Amniotic stem cell (primary cell): ENCODE measurements at regions not wholly inside any gene's neighbourhood (a gene's known extent, or its start where the extent isn't known, plus 50 kb on each side); places are given as distances from the start of the nearest gene placed in this dataset.

Source experiments
- DNase-seq: peaks from one replicate; lab custom pipeline; 2025; lab: John Stamatoyannopoulos, UW

- no peak for DNase-seq
Measured at GRCh38 chr13:34816908-34817665, 125.0 kb upstream of the NBEA start.

GRCh38 chr13:34822650-34823049 is 119.4 kb upstream of the NBEA start:
- DNase-seq, result no peak

- no peak for DNase-seq
Measured at GRCh38 chr13:34826432-34826831, 115.6 kb upstream of the NBEA start.

GRCh38 chr13:34833562-34834182 is 108.4 kb upstream of the NBEA start:
- no peak for DNase-seq

- no peak for DNase-seq
Measured at GRCh38 chr13:34842466-34842865, 99.6 kb upstream of the NBEA start.

- no peak for DNase-seq
Measured at GRCh38 chr13:34847766-34848165, 94.3 kb upstream of the NBEA start.

GRCh38 chr13:34849406-34849805 is 92.7 kb upstream of the NBEA start:
- no peak for DNase-seq

GRCh38 chr13:34853161-34853560 is 88.9 kb upstream of the NBEA start:
- DNase-seq, result no peak

- DNase-seq, result no peak
Measured at GRCh38 chr13:34857558-34858325, 84.3 kb upstream of the NBEA start.

GRCh38 chr13:34862311-34862710 is 79.8 kb upstream of the NBEA start:
- no peak for DNase-seq

GRCh38 chr13:34862716-34863115 is 79.4 kb upstream of the NBEA start:
- DNase-seq, result no peak

- DNase-seq, result peak; percentile 73
Measured at GRCh38 chr13:34863360-34864135, 78.5 kb upstream of the NBEA start.

- no peak for DNase-seq
Measured at GRCh38 chr13:34864671-34865070, 77.4 kb upstream of the NBEA start.

GRCh38 chr13:34867590-34867989 is 74.5 kb upstream of the NBEA start:
- peak; percentile 9 for DNase-seq

GRCh38 chr13:34868733-34869132 is 73.3 kb upstream of the NBEA start:
- no peak for DNase-seq

- DNase-seq, result no peak
Measured at GRCh38 chr13:34869696-34870095, 72.4 kb upstream of the NBEA start.

GRCh38 chr13:34878329-34878728 is 63.7 kb upstream of the NBEA start:
- DNase-seq, result no peak

GRCh38 chr13:34879851-34880250 is 62.2 kb upstream of the NBEA start:
- DNase-seq, result no peak

- DNase-seq, result no peak
Measured at GRCh38 chr13:34881494-34881893, 60.6 kb upstream of the NBEA start.

- DNase-seq, result no peak
Measured at GRCh38 chr13:34883396-34883795, 58.7 kb upstream of the NBEA start.

GRCh38 chr13:34884366-34884765 is 57.7 kb upstream of the NBEA start:
- DNase-seq, result no peak
